ENCODE measurements at regions not wholly inside any gene's neighbourhood (a gene's known extent, or its start where the extent isn't known, plus 50 kb on each side); places are given as distances from the start of the nearest gene placed in this dataset.

- ChIA-PET POLR2A (ENCODE audit: unreplicated experiment) (no interaction called here), CTCF (no interaction called here)
- no TSS peak for BruUV-seq (replicated peaks)
- in situ Hi-C loops (cut with MboI; ENCODE audit: low sequenced_read_pairs), result no loop called here
- Histone ChIP-seq H2AK9ac (replicated peaks; ENCODE audit: low read depth, low read length, poor library complexity) (no peak overlapping the region), H2BK120ac (ENCODE audit: low read depth, low read length) (no peak overlapping the region), H3K9me3 (ENCODE audit: control insufficient read depth, insufficient read depth, low read length) (peaks cover 7% of the 10 kb centered on the region), H3K79me1 (ENCODE audit: low read depth in 1 of 2, low read length in 2 of 2) (no peaks in the 10 kb centered on the region), H3K4me2 (ENCODE audit: low read depth, low read length) (no peak overlapping the region), H3K14ac (replicated peaks; ENCODE audit: low read depth, low read length) (no peak overlapping the region), H4K5ac (ENCODE audit: low read depth, low read length) (no peak overlapping the region), H2BK5ac (ENCODE audit: low read depth, low read length, poor library complexity, severe bottlenecking) (no peak overlapping the region), H3K9ac (ENCODE audit: low read depth, low read length) (no peak overlapping the region), H4K91ac (ENCODE audit: insufficient read depth, low read depth, low read length) (no peak overlapping the region), H2BK20ac (ENCODE audit: low read depth, low read length) (no peak overlapping the region), H3K9me1 (ENCODE audit: insufficient read depth, low read length) (peaks cover 4% of the 10 kb centered on the region; the same call in 1 of the 2 replicates), H3K4ac (ENCODE audit: low read depth, low read length) (no peak overlapping the region), H4K20me1 (ENCODE audit: insufficient read depth, low read length) (no peaks in the 10 kb centered on the region), H4K8ac (ENCODE audit: low read depth in 2 of 2, low read length in 2 of 2) (no peak overlapping the region), H3K27ac (ENCODE audit: insufficient read depth, low read length) (no peak overlapping the region), H2BK15ac (ENCODE audit: low read depth, low read length) (no peak overlapping the region), H3K18ac (ENCODE audit: low read depth, low read length) (no peak overlapping the region), H3K4me1 (ENCODE audit: control insufficient read depth, insufficient read depth, low read length) (no peaks in the 10 kb centered on the region; the same call in 1 of the 2 replicates), H2AFZ (replicated peaks; ENCODE audit: low read length, poor library complexity) (no peak overlapping the region), H2AK5ac (ENCODE audit: low read depth, low read length) (no peak overlapping the region), H3K23ac (ENCODE audit: low read depth, low read length) (no peak overlapping the region), H3K4me3 (ENCODE audit: insufficient read depth, low read depth, low read length) (no peak overlapping the region), H3K27me3 (ENCODE audit: control insufficient read depth, insufficient read depth, low read length) (peaks cover 59% of the 10 kb centered on the region), H3K56ac (ENCODE audit: extremely low read depth, insufficient read depth, low read length) (no peak overlapping the region), H3K36me3 (ENCODE audit: control insufficient read depth, insufficient read depth, low read length) (no peaks in the 10 kb centered on the region)
- dilution Hi-C loops (cut with HindIII; ENCODE audit: low sequenced_read_pairs, unreplicated experiment), result no loop called here
- DNase-seq (no peak), ATAC-seq (ENCODE audit: low read depth) (no peak)
- TF ChIP-seq ELK1 (IDR thresholded peaks at IDR 0.05; ENCODE audit: borderline replicate concordance, low read depth, low read length), result no peak
- intact Hi-C loops (cut with micrococcal nuclease), result no loop called here
- WGBS, 2 experiments (ENCODE audit: extremely low coverage in 2 of 2, insufficient read length in 1 of 2), result 70% methylated on average over 2 of the region's 6 CpGs; no CpG with 5 or more reads in 1 of the 2 experiments
These were observed 81.4 kb upstream of the ZNF618 start for GRCh38 chr9:113794721-113795120.

Measured in IMR-90 (cell line).